Renal cortical epithelial cell (primary cell): ENCODE measurements at regions not wholly inside any gene's neighbourhood (a gene's known extent, or its start where the extent isn't known, plus 50 kb on each side); places are given as distances from the start of the nearest gene placed in this dataset.

Source experiments
- DNase-seq: peaks from one replicate; pipeline ENCODE4 v3.0.0-alpha.2; 2011; ENCODE audit warnings: low read depth

DNA sequence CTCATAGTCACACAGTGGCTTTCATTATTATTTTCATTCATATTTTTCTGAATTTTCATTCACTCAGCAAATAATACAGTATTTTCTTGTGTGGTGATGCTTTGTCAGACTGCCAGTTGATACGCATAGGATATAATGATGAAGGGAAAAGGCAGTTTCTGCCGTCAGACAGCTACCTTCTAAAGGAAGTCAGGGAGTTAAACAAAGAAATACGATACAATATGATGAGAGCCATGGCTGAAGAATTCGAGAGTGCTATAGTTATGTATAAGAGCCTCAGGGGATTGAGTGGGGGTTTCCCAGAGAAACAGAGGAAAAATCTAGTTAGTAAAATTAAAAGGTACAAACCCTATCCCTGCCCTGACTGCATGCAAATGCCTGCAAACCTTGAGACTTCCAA lies 479.1 kb downstream of the OLFM4 start:
- DNase-seq: no peak

DNA sequence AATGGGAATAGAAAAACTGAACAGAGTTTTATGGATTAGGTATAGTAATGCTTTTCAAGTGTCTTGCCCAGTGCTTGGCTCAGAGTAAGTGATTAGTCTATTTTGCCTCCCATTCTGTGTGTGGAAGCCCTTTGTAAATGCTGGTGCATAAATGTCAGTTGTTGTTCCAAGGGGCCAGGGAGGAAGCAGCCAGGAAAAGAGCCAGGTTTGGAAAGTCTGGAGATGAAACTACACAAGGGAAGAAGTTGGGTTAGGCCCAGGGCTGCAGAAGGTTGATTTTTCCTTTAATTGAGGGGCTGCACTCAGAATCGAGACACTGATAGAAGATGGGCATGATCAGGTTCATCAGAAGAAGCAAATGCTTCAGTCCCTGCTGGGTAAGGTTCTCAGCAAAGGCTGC lies 484.0 kb downstream of the OLFM4 start:
- no peak for DNase-seq

DNA sequence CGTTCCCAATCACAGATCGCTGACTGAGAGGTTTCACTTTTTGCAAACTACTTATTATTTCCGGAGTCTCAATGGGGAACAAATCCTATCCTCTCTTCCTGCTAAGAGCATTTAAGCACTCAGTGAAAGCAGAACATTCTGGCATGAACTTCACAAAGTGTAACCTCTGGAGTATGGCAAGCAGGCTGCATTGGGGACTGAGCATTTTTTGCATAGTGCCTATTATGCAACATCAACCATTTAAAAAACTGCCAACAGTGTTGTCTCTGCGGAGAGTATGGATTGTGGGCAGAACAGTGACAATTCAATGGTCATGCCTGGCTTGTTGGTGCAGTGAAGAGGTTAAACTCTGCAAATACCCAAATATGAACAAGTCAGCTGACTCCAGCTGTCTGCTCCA lies 484.6 kb downstream of the OLFM4 start:
- no peak for DNase-seq

DNA sequence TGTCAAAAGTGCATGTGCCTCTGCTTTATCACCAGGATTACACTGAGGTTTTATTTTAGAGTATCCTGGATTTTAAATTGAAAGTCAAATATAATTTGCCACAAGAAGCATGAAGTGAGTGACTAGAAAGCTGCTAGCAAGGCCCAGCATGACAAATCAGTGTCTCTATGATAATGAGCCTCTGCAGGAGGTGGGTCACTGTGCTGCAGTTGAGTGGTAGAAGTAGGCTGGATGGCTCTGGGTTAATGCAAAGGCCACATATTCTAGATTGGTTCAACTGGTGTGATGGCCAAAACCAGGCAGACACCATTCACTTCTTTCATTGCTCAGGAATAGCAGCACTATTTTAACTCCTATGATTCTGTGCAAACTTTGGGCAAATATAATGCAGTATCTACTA lies 491.5 kb downstream of the OLFM4 start:
- DNase-seq: no peak

DNA sequence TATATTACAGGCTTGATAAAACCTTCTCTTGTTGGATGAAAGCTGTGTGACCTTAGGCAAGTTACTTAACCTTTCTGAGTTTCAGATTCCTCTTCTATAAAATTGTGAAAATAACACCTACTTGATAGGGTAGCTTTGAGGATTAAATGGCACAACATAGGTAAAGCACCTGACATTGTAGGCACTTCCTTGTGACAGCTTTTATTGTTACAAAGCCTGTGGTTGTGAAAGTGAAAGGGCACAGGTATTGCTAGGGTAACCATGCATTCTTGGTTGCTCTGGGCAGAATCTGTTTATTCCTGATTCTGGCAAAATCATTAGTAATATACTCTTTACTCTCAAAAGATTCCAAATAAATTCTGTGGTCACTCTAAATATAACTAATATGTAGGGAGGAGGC lies 493.4 kb downstream of the OLFM4 start:
- no peak for DNase-seq

DNA sequence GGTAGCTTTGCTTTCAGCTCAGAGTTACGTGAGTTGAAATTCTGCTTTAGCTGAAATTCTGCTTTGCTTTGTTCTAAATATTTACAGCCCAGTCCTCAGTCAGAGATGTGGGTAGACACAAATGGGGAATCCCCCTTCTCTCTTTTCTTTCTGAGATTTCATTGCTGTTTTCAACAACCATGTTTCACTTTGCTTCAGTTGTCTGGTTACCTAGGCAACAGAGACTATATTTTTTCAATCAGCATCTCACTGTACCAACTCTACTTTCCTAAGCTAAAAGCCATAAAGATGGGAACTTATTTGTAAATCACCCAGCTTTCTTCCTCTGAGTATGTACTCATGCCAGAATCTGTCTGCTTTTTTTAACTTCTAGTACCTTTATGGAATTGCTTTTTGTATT lies 509.0 kb downstream of the OLFM4 start:
- DNase-seq: no peak

DNA sequence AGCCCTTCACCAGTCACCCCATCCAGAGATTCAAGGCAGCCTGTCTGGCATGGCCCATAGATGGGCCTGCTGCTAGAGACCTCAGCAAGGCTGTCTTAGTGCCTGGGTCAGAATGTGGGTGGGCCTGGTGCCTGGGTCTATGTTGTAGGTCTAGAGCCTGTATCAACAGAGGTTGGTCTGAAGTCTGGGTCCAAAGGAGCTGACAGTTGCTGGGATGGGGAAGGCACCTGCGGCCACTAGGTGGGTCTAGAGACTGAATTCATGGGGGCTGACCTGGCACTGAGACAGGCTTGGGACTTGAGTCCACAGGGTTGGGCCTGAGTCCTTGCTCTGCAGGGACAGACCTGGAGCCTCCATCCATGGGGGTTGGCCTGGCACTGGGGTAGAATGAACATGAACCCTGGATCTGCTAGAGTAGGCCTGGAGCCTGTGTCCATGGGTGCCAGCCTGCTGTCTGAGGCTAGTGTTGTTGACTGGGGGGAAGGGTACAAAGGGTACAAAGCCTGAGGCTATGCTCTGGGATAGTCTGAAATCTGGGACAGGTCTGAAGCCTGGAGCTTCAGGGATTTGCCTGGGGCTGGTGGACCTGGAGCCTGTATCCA lies 516.8 kb downstream of the OLFM4 start:
- DNase-seq: no peak

DNA sequence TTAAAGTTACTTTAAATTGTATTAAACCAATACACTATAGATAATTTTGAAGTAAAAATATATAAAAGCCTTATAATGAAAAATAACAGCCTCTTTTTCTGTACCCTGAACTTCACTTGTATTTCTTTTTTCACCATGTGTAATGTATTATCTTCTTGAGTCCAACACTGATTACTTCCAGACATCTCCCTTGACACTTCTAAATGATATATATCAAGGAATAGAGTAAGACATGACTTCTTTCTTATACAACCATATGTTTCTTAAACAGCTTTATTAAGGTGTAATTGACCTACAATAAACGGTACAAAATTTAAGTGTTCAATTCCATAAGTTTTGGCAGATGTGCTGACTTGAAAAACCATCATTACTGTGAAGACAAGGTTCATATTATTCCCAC lies 531.9 kb downstream of the OLFM4 start:
- no peak for DNase-seq

DNA sequence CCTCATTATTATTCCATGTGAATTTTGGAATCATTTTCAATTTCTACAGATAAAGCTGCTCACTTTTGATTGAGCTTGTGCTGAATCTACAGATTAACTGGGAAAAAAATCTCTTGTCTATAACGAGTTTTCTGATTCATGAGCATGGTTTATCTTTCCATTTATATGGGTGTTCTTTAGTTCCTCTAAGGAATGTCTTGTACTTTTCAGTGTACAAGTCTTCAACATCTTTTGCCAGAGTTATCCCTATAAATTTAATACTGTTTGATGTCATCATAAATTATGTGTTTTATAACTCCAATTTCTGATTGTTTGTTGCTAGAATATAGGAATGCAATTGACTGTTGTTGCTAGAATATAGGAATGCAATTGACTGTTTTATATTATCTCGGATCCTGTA lies 533.8 kb downstream of the OLFM4 start:
- no peak for DNase-seq

DNA sequence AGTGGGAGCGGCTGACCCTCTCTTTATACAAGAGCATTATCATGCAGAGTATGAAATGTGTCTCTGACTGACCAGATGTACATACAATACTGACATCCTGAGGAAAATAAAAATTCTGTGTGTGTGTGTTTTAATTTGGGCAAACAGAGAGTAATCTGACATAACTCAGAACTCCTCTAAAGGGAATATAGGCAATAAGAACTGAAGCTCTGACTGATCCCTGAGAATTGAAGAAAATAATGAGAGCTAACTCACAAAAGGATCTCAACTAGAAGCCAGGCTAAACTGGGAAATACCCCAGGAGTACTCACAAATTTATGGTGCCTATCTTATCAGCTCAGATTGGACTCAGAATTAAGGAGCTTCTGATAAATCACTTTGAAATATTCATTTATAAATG lies 539.9 kb downstream of the OLFM4 start:
- DNase-seq: no peak

DNA sequence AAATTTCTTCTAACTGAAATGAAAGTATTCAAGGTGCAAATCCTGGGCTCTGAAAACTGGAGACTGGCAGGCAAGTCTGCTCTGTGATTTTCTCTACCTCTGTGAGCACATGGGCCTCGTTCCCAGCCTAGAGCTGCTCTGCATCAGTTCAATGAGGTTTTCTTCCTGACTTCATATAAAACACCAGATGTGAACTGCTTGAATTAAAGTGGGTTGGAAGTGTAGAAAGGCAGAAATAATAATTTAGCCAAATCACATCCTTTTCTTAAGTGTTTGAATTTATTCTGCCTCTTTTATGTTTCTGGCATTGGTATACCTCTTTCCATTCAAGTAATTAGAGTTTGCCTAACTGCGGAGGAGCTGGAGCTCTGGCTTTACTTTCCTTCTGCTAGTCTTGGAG lies 540.8 kb downstream of the OLFM4 start:
- DNase-seq: no peak

DNA sequence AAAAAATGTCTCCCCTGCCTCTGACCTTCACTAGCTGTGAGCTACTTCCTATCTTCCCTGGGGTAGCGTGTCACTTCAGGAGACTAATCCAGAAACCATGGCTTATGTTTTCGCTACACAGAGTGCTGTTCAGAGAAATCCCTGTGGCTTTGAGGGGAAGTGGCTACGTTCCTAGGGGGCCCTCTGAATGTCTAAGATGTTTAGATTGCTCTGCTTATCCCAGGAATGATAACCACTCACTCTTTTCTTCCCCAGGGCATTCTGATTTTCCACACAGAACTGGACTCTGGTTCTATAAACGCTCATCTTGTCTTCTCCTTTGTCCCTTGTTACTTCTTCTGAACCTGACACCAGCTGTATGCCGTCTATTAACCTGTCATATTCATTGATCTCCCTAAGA lies 572.5 kb downstream of the OLFM4 start:
- DNase-seq: no peak

DNA sequence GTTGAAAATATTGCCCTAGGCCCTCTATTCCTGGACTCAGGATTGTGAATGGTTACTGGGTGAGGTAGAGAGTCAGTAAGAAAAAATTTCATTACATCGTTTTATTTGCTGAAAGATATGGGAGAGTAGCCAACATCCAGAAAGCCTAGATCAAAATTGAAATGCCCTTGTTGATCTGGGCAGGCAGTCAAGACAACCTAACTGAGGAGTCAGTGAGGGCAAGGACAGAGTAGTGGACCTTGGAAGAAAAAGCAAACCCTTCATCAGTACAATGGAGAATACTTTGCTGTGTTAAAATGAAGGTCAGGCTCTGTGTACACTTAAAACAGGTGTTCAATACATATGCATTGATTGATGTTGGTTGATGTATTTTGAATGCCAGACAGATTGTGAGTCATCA lies 576.7 kb downstream of the OLFM4 start:
- DNase-seq: no peak

DNA sequence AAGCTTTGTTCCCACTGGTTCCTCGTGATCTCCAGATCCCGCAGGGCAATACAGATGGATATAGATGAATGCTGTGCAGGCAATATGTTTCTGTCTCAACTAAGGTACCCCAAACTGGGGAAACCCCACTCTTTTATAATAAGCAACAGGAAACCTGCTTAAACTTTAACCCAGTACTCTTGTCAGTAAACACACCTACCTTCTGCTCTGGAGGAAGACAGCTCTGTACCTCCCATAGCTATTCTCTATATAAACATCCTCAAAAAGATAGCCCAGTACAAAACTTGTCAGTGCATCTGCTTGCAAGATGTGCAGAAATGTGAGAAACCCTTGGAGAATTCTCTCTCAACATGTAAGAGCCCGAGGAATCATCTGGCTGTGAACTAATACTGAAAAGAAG lies 583.6 kb downstream of the OLFM4 start:
- no peak for DNase-seq

DNA sequence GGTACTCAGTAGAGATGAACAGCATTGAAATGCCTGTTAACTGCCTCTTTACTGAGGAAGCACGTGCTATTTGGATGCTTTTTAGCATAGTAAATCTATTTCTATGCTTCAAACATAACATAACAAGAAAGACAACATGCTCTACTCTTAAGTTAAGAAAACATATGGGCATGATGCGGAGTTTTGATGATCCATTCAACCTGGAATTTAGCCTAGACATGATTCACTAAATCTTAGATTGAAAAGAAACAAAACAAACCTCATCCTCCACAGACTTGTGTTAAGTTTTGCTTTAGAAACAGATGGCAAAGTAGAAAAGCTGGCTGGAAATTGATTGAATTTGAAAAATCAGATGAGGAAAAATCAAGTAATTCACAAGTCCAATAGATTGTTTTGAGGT lies 593.8 kb downstream of the OLFM4 start:
- no peak for DNase-seq

DNA sequence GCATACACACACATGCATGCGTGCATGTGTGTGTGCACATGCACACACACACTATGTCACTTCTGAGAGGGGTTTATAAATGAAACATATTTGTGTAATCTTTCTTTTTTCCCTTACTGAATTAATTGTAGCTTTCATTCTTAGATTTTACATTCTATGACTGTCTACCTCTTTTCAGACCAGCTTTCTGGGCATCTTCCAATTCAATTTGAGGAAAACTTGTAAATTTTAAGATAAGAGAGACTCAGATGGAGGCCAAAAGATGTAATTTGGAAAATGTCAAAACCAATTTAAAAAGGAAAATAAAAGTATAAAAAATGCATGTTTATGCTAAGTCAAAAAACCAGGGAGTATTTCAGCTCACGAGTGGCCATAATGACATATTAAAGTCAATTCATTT lies 594.5 kb downstream of the OLFM4 start:
- DNase-seq: no peak

DNA sequence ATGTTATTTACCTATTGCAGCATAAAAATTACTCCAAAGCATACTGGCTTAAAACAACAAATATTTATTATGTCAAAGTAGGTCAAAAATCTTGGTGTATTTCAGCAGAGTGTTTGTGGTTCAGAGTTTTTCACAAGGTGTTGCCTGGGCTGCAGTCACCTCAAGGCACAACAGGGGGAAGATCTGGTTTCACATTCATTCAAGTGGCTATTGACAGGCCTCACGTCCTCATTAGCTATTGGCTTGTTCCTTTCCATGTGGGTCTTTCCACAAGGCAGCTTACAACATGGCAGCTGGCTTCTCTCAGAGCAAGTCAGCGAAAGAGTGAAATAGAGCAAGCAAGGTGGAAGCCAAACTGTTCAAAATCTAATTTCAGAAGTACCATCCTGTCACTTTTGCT lies 602.9 kb downstream of the OLFM4 start:
- no peak for DNase-seq

DNA sequence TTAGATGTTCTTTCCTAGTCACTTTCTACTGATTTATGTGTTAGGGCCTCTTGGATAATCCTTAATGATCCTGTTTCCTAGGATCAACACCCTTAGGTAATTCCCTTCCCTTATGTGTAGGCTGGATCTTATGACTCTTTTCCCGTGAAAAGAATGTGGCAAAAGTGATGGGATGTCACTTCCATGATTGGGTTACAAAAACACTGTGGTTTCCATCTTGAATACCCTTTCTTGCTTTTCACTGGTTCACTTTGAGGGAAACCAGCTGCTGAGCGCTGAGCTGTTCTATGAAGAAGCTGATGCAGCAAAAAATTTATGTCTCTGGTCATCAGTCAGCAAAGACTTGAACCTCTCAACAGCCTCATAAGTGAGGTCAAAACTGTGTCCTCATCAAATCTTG lies 609.4 kb downstream of the OLFM4 start:
- no peak for DNase-seq

DNA sequence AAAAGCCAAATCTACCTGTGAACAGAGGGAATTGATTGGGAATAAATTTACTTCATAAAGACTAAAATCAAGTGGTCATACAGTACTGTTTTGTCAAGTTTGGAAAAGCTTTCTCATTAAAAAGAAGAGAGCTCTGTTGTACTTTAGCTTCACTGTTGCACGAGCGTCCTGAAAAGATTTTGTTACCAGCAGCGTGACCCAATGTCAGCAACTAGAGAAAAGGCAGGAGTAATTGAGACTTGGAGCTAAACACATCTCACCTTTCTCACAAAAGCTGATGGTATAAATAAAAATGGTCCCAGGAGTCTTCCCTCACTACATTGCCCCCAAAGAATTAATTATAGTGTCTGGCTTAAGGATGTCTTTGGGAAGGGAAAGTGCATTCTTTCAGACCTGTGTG lies 613.7 kb downstream of the OLFM4 start:
- DNase-seq: no peak

DNA sequence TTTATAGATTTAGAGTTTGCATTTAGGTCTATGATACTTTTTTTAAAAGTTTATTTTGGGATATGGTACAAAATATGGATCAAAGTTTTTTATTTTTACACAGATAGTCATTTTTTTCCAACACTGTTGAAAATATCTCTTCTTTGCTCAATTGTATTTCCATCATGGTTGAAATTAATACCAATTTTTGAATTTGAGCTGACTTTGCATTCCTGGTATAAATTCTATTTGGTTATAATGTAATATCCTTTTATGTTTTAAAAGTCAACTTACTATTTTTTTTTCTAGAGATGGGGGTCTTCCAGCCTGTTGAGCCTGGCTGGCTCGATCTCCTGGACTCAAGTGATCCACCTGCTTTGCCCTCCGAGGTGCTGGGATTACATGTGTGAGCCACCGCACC lies 620.1 kb downstream of the OLFM4 start:
- no peak for DNase-seq

DNA sequence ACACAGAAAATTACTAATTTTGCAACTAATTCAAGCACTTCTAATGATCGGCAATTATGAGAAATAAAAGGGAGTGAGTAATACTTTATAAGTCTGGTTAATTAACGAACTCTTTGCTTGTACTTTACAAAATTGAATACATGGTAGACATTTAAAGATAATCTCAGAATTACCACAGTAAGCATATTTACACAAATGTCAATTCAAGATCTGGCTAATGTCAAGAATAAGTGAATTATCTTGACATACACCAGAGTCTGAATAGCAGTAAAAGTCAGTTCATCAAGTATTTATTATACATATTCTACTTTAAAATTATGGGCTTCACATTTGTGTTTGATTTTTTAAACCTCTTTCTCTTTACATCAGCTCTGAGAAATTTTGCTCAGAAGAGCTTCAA lies 643.4 kb downstream of the OLFM4 start:
- DNase-seq: no peak

DNA sequence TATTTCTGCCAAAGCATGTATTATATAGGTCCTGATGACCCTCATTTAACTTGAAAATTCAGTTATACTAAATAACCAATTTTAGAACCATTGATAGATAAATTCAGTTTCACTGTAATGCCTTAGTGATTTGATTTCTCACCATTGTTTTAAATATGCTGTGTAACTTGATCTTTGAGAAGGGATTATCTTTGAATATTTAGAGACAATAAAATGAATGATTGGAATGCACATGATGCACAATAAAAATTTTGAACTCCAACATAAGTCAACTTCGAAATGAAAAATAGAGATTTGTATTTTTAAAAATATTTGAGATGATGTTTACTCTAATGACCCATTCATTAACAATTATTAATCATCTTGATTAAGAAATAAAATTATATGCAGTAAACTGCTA lies 654.5 kb downstream of the OLFM4 start:
- DNase-seq: no peak

DNA sequence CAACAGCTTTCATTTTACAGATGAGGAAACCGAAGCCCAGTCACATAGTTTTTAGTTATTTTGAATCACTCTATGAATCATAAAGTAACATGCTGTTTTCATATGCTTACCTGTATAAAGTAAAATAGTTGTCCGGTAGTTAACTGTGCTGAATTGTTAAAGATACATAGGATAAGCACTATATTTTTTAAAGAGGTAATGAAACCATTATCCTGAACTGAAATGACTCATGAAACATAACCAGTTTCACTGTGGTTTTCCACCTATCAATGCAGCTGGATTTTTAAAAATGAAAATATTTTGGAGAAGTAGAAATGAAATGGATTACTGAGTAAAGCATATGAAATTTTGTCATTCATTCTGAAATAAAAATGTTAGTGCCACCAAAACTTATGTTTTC lies 655.0 kb downstream of the OLFM4 start:
- DNase-seq: no peak

DNA sequence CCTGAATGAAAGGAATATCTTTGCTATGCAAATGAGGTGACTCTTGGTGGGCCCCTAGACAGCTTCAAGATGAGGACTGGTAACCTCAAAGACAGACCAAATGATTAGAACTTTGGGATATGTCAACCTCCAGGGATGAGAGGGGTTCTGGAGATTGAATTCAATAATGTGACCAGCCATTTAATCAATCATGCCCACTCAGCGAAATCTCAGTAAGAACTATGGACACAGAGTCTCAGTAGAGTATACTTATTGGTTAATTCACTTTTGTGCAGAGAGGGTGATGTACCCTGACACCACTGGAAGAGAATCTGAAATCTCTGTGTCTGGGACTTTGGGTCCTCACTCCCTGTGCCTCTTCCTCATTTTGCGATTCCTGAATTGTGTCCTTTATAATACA lies 662.8 kb downstream of the OLFM4 start:
- no peak for DNase-seq
